ENCODE measurements at regions not wholly inside any gene's neighbourhood (a gene's known extent, or its start where the extent isn't known, plus 50 kb on each side); places are given as distances from the start of the nearest gene placed in this dataset.

DNA sequence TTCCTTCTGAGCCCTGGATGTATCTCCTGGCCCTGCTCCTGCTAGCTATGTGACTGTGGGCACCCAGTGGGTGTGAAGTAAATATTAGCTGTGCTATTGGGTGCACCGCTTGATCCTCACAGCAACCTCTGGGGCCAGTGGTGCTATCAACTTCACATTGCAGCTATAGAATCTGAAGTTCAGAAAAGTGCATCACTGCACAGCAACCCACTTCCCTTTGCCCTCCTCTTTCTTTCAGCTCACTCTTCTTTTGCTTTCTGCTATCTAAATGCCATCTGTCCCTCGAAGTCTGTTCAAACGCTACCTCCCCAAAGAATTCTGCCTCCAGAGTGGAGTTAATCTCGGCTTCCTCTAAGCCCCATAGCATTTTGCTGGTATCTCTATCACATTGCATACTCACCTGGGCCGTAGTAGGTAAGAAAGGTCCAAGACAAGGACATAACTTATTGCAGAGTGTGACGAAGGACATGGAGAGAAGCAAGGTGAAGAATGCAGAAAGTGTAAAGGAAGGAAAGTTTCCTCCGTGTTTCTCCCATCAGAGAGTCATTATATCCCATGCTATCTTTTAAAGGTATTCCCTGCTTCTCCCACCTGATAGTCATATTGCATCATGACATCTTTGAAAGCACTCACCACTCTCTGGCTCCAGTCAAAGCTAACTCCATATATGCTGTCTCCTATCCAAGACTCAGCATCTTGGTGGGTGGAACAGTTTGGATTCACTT lies 57.1 kb upstream of the BCL6 start:
- no peaks in the 10 kb centered on the region for H3K27me3 ChIP-seq
- no peaks in the 10 kb centered on the region for H3K36me3 ChIP-seq
- no peak for TF ChIP-seq CTCF (IDR thresholded peaks at IDR 0.05)
- no peaks in the 10 kb centered on the region for H3K9me3 ChIP-seq
- H3K27ac ChIP-seq, result no peak overlapping the region
- peaks cover 11 to 18% of the 10 kb centered on the region in 2 experiments for H3K4me1 ChIP-seq (ENCODE audit: control insufficient read depth in 1 of 2, insufficient read depth in 1 of 2, low read depth in 1 of 2, low read length in 1 of 2)
- no peak overlapping the region for H3K4me3 ChIP-seq (ENCODE audit: low read depth in 1 of 2, low read length in 1 of 2)

GRCh38 chr3:187802928-187803259 lies 57.6 kb upstream of the BCL6 start:
- Histone ChIP-seq H3K27me3 (no peaks in the 10 kb centered on the region), H3K27ac (no peak overlapping the region), H3K9me3 (no peaks in the 10 kb centered on the region), H3K36me3 (no peaks in the 10 kb centered on the region), H3K4me1 (ENCODE audit: control insufficient read depth in 1 of 2, insufficient read depth in 1 of 2, low read depth in 1 of 2, low read length in 1 of 2) (peaks cover 9 to 15% of the 10 kb centered on the region in 2 experiments), H3K4me3 (ENCODE audit: low read depth in 1 of 2, low read length in 1 of 2) (no peak overlapping the region)
- no peak for TF ChIP-seq CTCF (IDR thresholded peaks at IDR 0.05)

- no peaks in the 10 kb centered on the region for H3K9me3 ChIP-seq
- peaks cover 6 to 7% of the 10 kb centered on the region in 2 experiments for H3K4me1 ChIP-seq (ENCODE audit: control insufficient read depth in 1 of 2, insufficient read depth in 1 of 2, low read depth in 1 of 2, low read length in 1 of 2)
- H3K27me3 ChIP-seq, result no peaks in the 10 kb centered on the region
- H3K4me3 ChIP-seq (ENCODE audit: low read depth in 1 of 2, low read length in 1 of 2), result no peak overlapping the region
- no peak overlapping the region for H3K27ac ChIP-seq
- H3K36me3 ChIP-seq, result no peaks in the 10 kb centered on the region
- TF ChIP-seq CTCF (IDR thresholded peaks at IDR 0.05), result no peak
Observed at GRCh38 chr3:187804120-187804744, 59.0 kb upstream of the BCL6 start.

DNA sequence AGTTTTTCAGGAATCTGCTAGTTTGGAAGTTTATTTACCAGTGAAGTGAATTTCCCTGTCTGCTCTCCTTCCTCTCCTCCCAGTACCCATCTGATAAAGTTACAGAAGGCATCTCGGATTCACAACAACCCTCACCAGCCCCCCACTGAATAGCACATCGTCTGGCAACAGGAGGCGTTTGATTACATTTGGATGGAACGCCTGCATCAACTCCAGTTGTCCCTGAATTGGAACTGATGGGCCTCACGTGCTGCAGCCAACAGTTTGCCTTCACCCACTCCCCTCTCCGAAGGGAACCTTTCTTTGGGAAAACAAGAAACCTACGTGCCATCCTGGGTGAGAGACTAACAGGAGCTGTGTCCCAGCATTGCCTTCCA lies 59.5 kb upstream of the BCL6 start:
- TF ChIP-seq CTCF (IDR thresholded peaks at IDR 0.05), result no peak
- Histone ChIP-seq H3K27me3 (no peaks in the 10 kb centered on the region), H3K27ac (no peak overlapping the region), H3K9me3 (no peaks in the 10 kb centered on the region), H3K4me1 (ENCODE audit: control insufficient read depth in 1 of 2, insufficient read depth in 1 of 2, low read depth in 1 of 2, low read length in 1 of 2) (peaks cover 7% of the 10 kb centered on the region in 2 experiments), H3K36me3 (no peaks in the 10 kb centered on the region), H3K4me3 (ENCODE audit: low read depth in 1 of 2, low read length in 1 of 2) (no peak overlapping the region)

- no peak for TF ChIP-seq CTCF (IDR thresholded peaks at IDR 0.05)
- Histone ChIP-seq H3K36me3 (no peaks in the 10 kb centered on the region), H3K4me1 (ENCODE audit: control insufficient read depth in 1 of 2, insufficient read depth in 1 of 2, low read depth in 1 of 2, low read length in 1 of 2) (peaks cover 7 to 9% of the 10 kb centered on the region in 2 experiments), H3K27ac (no peak overlapping the region), H3K9me3 (no peaks in the 10 kb centered on the region), H3K4me3 (ENCODE audit: low read depth in 1 of 2, low read length in 1 of 2) (no peak overlapping the region), H3K27me3 (no peaks in the 10 kb centered on the region)
Observed at GRCh38 chr3:187805774-187806173, 60.5 kb upstream of the BCL6 start.

Data from neutrophil (primary cell).